GM18907 (cell line): ENCODE measurements at regions not wholly inside any gene's neighbourhood (a gene's known extent, or its start where the extent isn't known, plus 50 kb on each side); places are given as distances from the start of the nearest gene placed in this dataset.

Source experiments
- ATAC-seq: cut with Tn5 transposase; IDR thresholded peaks from one replicate; pipeline ENCODE4 v1.9.1; 2021; ENCODE audit warnings: mild to moderate bottlenecking, moderate library complexity; ENCODE audit not compliant: unreplicated experiment

DNA sequence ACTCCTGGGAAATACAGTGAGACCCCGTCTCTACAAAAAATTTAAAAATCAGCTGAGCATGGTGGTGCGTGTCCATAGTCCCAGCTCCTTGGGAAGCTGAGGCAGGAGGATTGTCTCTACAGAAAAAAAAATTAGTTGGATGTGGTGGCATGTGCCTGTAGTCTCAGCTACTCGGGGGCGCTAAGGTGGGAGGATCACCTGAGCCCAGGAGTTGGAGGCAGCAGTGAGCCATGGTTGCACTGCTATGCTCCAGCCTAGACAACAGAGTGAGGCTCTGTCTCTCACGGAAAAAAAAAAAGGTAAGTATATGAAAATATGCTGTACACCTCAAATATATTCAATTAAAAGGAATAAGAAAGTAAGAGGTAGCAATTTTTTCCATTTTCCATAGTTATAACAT, 92.5 kb upstream of the TGIF1 start:
- ATAC-seq: no peak

GRCh38 chr18:3358310-3358709, 91.7 kb upstream of the TGIF1 start:
- no peak for ATAC-seq

DNA sequence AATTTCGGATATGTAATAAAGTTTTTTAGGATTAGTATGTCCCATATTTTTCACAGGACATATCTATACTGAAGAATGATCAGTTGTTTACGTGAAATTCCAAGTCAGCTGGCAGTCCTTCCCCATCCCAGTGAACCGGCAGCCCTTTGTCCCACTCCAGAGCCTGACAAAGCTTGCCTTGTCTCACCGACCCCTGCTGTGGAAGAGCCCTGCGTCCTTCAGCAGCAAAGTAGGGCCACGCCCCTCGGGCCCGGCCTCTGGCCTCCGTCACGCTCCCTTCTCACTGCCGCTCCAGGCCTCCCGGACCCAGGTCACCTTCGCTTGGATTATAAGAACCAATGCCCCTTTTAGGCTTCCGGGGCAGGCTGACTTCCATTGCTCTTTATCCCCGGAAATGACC, 89.8 kb upstream of the TGIF1 start:
- no peak for ATAC-seq

DNA sequence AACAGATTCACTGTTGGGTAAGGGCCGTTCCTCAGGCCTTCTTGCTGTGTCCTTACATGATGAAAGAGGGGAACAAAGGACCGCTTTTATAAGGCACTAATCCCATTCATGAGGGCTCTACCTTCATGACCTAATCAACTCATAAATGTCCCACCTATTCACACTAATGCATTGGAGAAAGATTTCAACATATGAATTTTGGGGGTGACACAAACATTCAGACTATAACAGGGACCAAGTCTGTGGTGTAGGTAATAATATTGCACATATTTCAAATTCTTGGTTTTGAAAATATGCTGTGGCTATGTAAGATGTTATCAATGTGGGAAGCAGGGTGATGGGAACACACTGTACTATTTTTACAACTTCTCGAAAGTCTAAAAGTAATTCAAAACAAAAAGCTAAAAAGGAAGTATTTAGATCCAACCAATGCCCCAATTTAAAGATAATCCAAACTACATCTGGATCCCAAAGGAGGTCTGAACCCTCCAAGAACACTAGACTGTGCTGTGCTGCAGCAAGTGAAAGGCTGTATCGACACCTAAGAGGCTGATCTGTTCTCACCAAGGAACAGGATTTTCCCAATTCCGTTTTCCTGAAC, 82.4 kb upstream of the TGIF1 start:
- ATAC-seq: no peak

- ATAC-seq: no peak
Measured at GRCh38 chr18:3368193-3368592, 81.8 kb upstream of the TGIF1 start.

- no peak for ATAC-seq
Measured at GRCh38 chr18:3379685-3380084, 70.3 kb upstream of the TGIF1 start.

DNA sequence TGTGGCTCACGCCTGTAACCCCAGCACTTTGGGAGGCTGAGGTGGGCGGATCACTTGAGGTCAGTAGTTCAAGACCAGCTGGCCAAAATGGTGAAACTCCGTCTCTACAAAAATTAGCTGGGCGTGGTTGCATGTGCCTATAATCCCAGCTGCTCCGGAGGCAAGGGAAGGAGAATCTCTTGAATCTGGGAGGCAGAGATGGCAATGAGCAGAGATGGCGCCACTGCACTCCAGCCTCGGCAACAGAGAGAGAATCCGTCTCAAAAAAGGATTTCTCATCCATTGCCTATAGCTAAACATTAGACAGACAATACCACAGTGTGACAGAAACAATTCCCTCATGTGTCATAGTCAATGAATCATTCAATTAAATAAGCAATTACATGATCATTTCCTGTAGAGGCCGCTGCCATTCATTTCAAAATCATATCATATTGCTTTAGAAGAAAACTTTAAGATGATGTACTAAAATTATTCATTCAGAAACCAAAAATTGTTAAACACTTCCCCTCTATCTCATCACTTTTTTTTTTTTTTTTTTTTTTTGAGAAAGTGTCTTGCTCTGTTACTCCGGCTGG, 69.5 kb upstream of the TGIF1 start:
- ATAC-seq: no peak

- no peak for ATAC-seq
Measured at GRCh38 chr18:3383381-3383915, 66.5 kb upstream of the TGIF1 start.

GRCh38 chr18:3384664-3385563, 65.1 kb upstream of the TGIF1 start:
- peak; percentile 68 for ATAC-seq

GRCh38 chr18:3388323-3388722, 61.6 kb upstream of the TGIF1 start:
- no peak for ATAC-seq

GRCh38 chr18:3388980-3389379, 61.0 kb upstream of the TGIF1 start:
- no peak for ATAC-seq

GRCh38 chr18:3389977-3390376, 60.0 kb upstream of the TGIF1 start:
- no peak for ATAC-seq

DNA sequence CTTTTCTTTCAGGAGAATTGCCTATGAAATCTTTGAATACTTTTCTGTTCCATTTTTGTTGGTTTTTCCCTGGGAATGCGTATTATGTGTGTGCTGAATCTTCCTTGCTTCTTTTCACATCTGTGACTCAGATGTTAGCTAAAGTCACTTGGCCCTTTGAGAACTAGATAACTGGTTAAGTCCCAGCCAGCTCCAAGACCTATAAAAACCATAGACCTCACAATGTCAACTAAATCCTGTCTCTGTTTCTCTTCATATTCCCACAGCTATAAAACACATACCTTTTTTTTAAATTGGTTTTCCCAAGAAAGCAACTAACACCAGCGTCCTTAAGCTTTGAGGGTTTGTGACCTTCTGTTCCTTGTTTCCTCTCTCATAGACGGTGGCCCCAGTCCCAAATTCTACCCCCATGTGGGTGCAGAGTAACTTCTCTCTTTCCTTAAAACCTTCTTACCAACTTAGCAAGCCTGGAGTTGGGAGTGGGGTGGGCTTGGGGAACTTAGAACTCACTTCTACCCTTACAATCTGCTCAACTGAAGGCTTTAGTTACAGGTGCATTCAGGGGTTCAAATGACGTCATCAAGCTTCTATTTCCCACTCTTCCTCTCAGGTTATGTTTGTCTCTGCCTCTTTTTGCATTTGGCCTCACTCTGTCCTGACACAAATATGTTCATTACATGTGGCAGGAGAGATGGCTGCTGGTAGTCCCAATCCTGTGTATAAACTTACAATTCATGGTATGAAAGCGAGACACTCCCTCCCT, 58.1 kb upstream of the TGIF1 start:
- no peak for ATAC-seq

- no peak for ATAC-seq
Measured at GRCh38 chr18:3392467-3392855, 57.5 kb upstream of the TGIF1 start.

DNA sequence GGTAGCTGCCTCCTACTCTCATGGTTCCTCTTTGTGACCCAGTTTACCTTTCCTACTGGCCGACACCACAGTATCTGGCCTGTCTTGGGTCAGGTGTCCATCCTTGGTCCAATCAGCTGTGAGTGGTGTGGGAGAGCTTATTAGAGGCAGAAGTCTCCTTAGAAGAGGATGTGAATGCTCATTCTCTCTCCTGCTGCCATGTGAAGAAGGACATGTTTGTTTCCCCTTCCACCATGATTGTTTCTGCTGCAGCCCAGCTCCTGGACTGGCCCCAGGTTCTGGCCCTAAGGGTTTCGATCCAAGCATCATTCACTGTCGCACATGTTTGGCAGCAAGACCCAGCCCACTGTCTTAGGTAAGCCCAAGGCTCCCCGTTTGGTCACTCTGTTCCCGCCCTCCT, 55.3 kb upstream of the TGIF1 start:
- no peak for ATAC-seq

DNA sequence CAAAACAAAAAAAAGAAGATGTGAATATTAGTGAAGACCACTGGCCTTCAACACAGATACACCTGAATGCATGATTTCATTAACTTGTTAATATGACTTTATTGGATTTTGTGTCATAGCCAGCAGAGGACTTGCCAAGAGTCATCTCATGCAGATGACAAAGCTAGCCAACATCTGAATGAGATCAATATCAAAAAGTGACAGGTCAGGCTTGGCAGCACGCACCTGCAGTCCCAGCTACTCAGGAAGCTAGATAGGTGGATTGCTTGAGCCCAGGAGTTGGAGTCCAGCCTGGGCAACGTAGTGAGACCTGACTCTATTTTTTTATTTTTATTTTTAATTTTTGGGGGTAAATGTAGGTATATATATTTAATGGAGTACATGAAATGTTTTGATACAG, 54.5 kb upstream of the TGIF1 start:
- no peak for ATAC-seq

- no peak for ATAC-seq
Measured at GRCh38 chr18:3397031-3397750, 52.8 kb upstream of the TGIF1 start.

DNA sequence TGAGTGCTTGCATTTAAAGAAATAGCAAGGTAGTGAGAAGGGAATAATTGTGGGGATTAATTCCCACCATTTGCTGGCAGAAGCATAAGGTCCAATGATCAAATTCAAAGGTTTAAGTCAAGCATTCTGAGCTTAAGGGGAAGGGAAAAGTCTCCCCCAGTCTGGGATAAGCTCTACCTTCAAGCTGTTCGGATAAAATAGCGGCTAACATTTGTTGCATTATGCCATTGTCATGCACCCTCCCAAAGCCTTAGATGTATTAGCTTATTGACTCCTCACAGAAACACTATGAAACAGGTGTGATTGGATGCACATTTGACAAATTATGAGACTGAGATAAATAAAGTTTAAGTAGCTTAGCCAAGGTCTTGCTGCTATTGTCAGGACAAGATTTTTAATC, 52.2 kb upstream of the TGIF1 start:
- no peak for ATAC-seq
